ENCODE measurements at regions not wholly inside any gene's neighbourhood (a gene's known extent, or its start where the extent isn't known, plus 50 kb on each side); places are given as distances from the start of the nearest gene placed in this dataset.

DNA sequence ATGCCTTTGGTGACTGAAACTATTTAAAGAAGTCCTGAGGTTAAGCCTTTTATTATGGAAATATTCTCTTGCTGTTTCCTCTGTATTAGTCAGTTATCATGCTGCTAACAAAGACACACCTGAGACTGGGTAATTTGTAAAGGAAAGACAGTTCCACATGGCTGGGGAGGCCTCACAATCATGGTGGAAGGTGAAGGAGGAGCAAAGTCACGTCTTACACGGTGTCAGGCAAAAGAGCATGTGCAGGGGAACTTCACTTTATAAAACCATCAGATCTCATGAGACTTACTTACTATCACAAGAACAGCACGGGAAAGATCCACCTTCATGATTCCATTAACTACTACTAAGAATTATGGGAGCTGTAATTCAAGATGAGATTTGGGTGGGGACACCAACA, 121.2 kb upstream of the GPR26 start:
- Histone ChIP-seq H3K79me2 (ENCODE audit: control insufficient read depth, insufficient read depth, low read length) (no peaks in the 10 kb centered on the region), H3K9me1 (replicated peaks; ENCODE audit: control insufficient read depth, extremely low read depth, insufficient read depth, low read length) (no peaks in the 10 kb centered on the region), H3K36me3 (ENCODE audit: control insufficient read depth in 2 of 2, extremely low read depth in 1 of 2, insufficient read depth in 2 of 2, low read length in 2 of 2) (no peaks in the 10 kb centered on the region), H3K27me3 (ENCODE audit: control insufficient read depth in 2 of 2, insufficient read depth in 2 of 2, low read length in 2 of 2) (no peaks in the 10 kb centered on the region), H3K4me1 (ENCODE audit: control insufficient read depth, extremely low read depth, insufficient read depth, low read length) (no peaks in the 10 kb centered on the region), H4K20me1 (replicated peaks; ENCODE audit: control insufficient read depth, extremely low read depth, insufficient read depth, low read length) (no peaks in the 10 kb centered on the region), H3K9ac (replicated peaks; ENCODE audit: extremely low read depth, insufficient read depth, low read length) (no peak overlapping the region), H3K9me3 (replicated peaks; ENCODE audit: control insufficient read depth, insufficient read depth, low read length) (no peaks in the 10 kb centered on the region), H3K27ac (ENCODE audit: insufficient read depth, low read depth, low read length) (no peak overlapping the region), H3K4me2 (ENCODE audit: insufficient read depth, low read length) (no peak overlapping the region), H2AFZ (ENCODE audit: low read depth, low read length) (no peak overlapping the region), H3K4me3 (replicated peaks in 1 of 3; ENCODE audit: insufficient read depth in 1 of 3, low read depth in 1 of 3, low read length in 3 of 3) (no peak overlapping the region)
- BruUV-seq (replicated peaks) = no TSS peak
- dilution Hi-C loops (cut with MboI; ENCODE audit: extremely low pct_ligation_motif_present, low sequenced_read_pairs) (no loop called here), intact Hi-C loops (cut with micrococcal nuclease) (no loop called here)
- FAIRE-seq (no peak), DNase-seq (ENCODE audit: low read depth, low spot score) (no peak)
- ChIA-PET CTCF (no interaction called here), POLR2A (no interaction called here)
- TF ChIP-seq POLR2A (IDR thresholded peaks at IDR 0.05; ENCODE audit: low read depth, low read length) (no peak), GATA2 (IDR thresholded peaks at IDR 0.05; ENCODE audit: insufficient read depth, insufficient read length, low read depth, low read length) (no peak), MYC (IDR thresholded peaks at IDR 0.05; ENCODE audit: low read depth, low read length) (no peak), POLR2AphosphoS5 (IDR thresholded peaks at IDR 0.05; ENCODE audit: insufficient read depth, low read depth, low read length) (no peak), JUN (IDR thresholded peaks at IDR 0.05; ENCODE audit: borderline replicate concordance, insufficient read depth, insufficient read length, low read depth) (no peak), CTCF (IDR thresholded peaks at IDR 0.05; ENCODE audit: extremely low read depth in 1 of 2, insufficient read depth in 1 of 2, low read depth in 1 of 2, low read length in 2 of 2) (no peak), FOS (IDR thresholded peaks at IDR 0.05; ENCODE audit: borderline replicate concordance, insufficient read depth, low read length) (no peak), EZH2 (IDR thresholded peaks at IDR 0.05; ENCODE audit: borderline replicate concordance, low read depth, low read length, severe bottlenecking) (no peak)
- TF ChIP-seq, protein P1, sequence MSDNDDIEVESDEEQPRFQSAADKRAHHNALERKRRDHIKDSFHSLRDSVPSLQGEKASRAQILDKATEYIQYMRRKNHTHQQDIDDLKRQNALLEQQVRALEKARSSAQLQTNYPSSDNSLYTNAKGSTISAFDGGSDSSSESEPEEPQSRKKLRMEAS (IDR thresholded peaks at IDR 0.05; ENCODE audit: insufficient read depth, insufficient read length) = no peak
